ENCODE measurements at regions not wholly inside any gene's neighbourhood (a gene's known extent, or its start where the extent isn't known, plus 50 kb on each side); places are given as distances from the start of the nearest gene placed in this dataset.

DNA sequence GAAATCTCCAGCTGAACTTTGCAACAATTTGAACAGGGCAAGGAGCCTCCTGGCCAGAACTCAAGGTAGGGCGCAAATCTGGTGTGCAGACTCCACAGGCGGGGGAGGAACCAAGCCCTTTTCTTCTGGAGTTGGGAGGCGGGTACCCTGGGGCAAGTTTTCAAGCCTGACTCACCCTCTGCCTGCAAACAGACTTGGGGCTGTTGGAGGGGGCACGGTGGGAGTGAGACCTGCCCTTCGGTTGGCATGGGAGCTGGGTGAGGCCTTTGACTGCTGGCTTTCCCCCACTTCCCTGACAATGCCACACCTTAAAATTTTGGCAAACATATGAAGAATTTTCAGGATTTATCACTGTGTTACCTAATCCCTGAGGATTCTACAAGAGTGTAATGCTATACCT lies 709.8 kb upstream of the DIAPH2 start:
- no peak overlapping the region for H3K27ac ChIP-seq
- no peak for TF ChIP-seq CTCF (conservative IDR thresholded peaks at IDR 0.05)
- TF ChIP-seq ZFX (IDR thresholded peaks at IDR 0.05): no peak

DNA sequence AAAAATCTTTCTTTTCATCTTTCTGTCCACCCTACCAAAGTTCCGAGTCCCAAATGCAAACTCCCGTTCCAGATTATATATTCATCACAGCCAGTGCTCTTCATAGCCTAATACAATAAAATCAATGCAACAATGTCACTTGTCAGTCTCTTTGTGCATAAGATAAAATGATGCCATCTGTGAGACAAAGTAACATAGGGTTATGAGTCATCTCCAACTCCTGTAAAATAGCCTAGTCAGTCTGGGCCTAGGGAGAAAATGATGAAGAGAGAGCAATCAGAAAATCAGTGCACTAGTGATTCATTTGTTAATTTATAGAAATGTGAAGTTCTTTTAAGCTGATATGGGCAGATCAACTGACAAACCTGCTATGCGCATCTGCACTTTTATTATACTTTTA lies 689.1 kb upstream of the DIAPH2 start:
- H3K27ac ChIP-seq: no peak overlapping the region
- TF ChIP-seq ZFX (IDR thresholded peaks at IDR 0.05) (no peak), CTCF (conservative IDR thresholded peaks at IDR 0.05) (no peak)

DNA sequence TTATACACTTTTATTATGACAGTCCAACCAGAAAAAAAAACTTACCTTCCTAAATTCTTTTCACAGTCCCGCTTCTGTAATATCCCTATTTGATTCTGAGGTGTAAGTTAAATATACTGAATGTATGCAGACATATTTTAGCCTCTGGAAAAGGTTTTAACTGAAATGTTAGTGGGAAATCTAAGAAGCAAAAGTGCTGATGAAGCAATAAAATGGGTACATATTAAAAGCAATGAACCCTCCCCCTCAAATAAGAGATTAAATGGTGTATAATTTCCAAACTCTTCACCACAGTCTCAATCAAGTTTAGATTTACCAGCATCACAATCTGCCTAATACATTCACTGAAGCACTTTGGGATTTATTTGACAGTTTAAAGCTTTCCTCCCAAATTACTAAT lies 688.3 kb upstream of the DIAPH2 start:
- TF ChIP-seq ZFX (IDR thresholded peaks at IDR 0.05): no peak
- TF ChIP-seq CTCF (conservative IDR thresholded peaks at IDR 0.05): no peak
- H3K27ac ChIP-seq: no peak overlapping the region

DNA sequence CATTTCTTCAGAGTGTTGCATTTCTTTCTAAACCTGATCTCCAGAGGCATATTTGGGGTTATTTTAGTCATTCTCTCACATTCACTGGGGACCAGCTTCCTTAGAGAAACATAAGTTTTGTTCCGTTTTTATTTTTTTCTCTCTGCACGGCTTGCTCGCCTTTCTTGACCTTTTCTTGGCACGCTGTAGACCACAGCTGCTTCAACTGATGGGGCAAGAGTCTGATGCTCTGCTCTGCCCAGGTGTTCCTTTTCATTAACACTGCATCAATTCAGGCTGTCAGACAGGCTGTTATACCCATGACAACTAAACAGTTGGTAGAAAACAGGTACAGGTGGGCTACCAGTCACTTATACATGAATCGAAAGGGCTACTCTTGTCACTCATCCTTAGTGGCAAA lies 682.2 kb upstream of the DIAPH2 start:
- no peak for TF ChIP-seq ZFX (IDR thresholded peaks at IDR 0.05)
- no peak for TF ChIP-seq CTCF (conservative IDR thresholded peaks at IDR 0.05)
- no peak overlapping the region for H3K27ac ChIP-seq

DNA sequence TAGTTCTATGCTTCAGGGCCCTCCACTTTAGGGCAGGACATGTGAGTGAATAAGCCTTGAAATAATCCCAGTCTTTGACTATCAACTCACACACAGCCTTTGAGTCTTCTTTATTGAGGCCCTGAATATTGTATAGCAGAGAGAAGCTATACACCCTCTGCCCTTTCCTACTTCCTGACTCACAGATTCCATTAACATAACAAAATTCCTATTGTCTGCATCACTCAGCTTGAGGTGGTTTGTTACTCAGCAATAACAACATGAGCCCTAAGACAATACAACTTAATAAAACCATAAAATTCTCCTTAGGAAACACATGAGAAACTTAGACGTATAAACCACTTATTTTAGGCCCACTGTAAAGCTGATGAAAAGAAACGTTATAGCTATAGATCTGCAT lies 680.3 kb upstream of the DIAPH2 start:
- no peak for TF ChIP-seq CTCF (conservative IDR thresholded peaks at IDR 0.05)
- TF ChIP-seq ZFX (IDR thresholded peaks at IDR 0.05): no peak
- no peak overlapping the region for H3K27ac ChIP-seq

- no peak overlapping the region for H3K27ac ChIP-seq
- TF ChIP-seq ZFX (IDR thresholded peaks at IDR 0.05) (no peak), CTCF (conservative IDR thresholded peaks at IDR 0.05) (no peak)
Measured at GRCh38 chrX:96006281-96006680, 678.4 kb upstream of the DIAPH2 start.

DNA sequence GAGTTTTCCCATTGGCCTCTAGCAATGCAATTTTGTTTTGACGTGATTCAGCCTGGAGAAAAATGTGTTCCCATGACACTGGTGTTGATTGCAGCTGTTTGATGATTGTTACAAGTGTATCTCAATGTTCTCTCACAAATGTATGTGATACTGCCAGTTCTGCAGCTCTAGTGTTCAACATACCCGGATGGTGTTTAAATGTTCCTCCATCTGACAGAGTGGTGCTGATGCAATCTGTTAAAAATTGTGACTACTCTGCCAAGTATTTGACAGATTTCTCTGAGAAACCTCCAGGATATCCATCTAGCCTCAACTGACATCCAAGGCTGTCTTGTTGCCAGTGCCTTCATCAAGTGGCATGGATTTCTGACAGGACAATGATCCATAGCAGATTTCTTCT lies 657.2 kb upstream of the DIAPH2 start:
- H3K27ac ChIP-seq: no peak overlapping the region
- TF ChIP-seq CTCF (conservative IDR thresholded peaks at IDR 0.05) (no peak), ZFX (IDR thresholded peaks at IDR 0.05) (no peak)

Data from C4-2B (cell line).